HG02870 (cell line): ENCODE measurements at regions not wholly inside any gene's neighbourhood (a gene's known extent, or its start where the extent isn't known, plus 50 kb on each side); places are given as distances from the start of the nearest gene placed in this dataset.

Experiments used
- ATAC-seq: cut with Tn5 transposase; IDR thresholded peaks from one replicate; pipeline ENCODE4 v1.9.1; 2021; ENCODE audit warnings: mild to moderate bottlenecking, moderate library complexity; ENCODE audit not compliant: unreplicated experiment

GRCh38 chr13:63156816-63157215 is 1741.2 kb upstream of the PCDH20 start:
- ATAC-seq = no peak

GRCh38 chr13:63149375-63149774 is 1733.7 kb upstream of the PCDH20 start:
- ATAC-seq = no peak

- no peak for ATAC-seq
These were observed 1723.6 kb upstream of the PCDH20 start for GRCh38 chr13:63139277-63139676.

GRCh38 chr13:63129995-63130394 is 1714.3 kb upstream of the PCDH20 start:
- ATAC-seq = no peak

GRCh38 chr13:63128716-63129115 is 1713.1 kb upstream of the PCDH20 start:
- no peak for ATAC-seq

- no peak for ATAC-seq
These were observed 1709.2 kb upstream of the PCDH20 start for GRCh38 chr13:63124863-63125262.

GRCh38 chr13:63120883-63121282 is 1705.2 kb upstream of the PCDH20 start:
- no peak for ATAC-seq

- no peak for ATAC-seq
These were observed 1702.1 kb upstream of the PCDH20 start for GRCh38 chr13:63117710-63118109.

GRCh38 chr13:63112799-63113395 is 1697.2 kb upstream of the PCDH20 start:
- ATAC-seq = no peak

- no peak for ATAC-seq
These were observed 1694.8 kb upstream of the PCDH20 start for GRCh38 chr13:63110466-63110865.

GRCh38 chr13:63107179-63107943 is 1691.7 kb upstream of the PCDH20 start:
- no peak for ATAC-seq

- ATAC-seq = no peak
These were observed 1679.1 kb upstream of the PCDH20 start for GRCh38 chr13:63094717-63095116.

GRCh38 chr13:63093907-63094469 is 1678.3 kb upstream of the PCDH20 start:
- no peak for ATAC-seq

- no peak for ATAC-seq
These were observed 1676.8 kb upstream of the PCDH20 start for GRCh38 chr13:63092456-63092855.

- no peak for ATAC-seq
These were observed 1674.9 kb upstream of the PCDH20 start for GRCh38 chr13:63090524-63090923.

- ATAC-seq = no peak
These were observed 1672.6 kb upstream of the PCDH20 start for GRCh38 chr13:63088226-63088625.

- no peak for ATAC-seq
These were observed 1670.6 kb upstream of the PCDH20 start for GRCh38 chr13:63086286-63086685.

- no peak for ATAC-seq
These were observed 1670.2 kb upstream of the PCDH20 start for GRCh38 chr13:63085851-63086250.

- no peak for ATAC-seq
These were observed 1665.9 kb upstream of the PCDH20 start for GRCh38 chr13:63081400-63082014.

- no peak for ATAC-seq
These were observed 1659.5 kb upstream of the PCDH20 start for GRCh38 chr13:63075126-63075525.

- no peak for ATAC-seq
These were observed 1634.6 kb upstream of the PCDH20 start for GRCh38 chr13:63050287-63050686.

- ATAC-seq = no peak
These were observed 1633.0 kb upstream of the PCDH20 start for GRCh38 chr13:63048653-63049052.
